WERI-Rb-1 (cell line): ENCODE measurements at regions not wholly inside any gene's neighbourhood (a gene's known extent, or its start where the extent isn't known, plus 50 kb on each side); places are given as distances from the start of the nearest gene placed in this dataset.

Experiments used
- DNase-seq: peaks from one replicate; pipeline ENCODE4 v3.0.0-alpha.2; 2020
- H3K27ac ChIP-seq: fragments of 250-450 bp; sonication (Bioruptor Pico); 2 replicates; pipeline ENCODE4 v1.5.1; 2020; ENCODE audit warnings: mild to moderate bottlenecking, moderate library complexity
- H3K27me3 ChIP-seq: fragments of 250-450 bp; sonication (Bioruptor Pico); 2 replicates; pipeline ENCODE4 v1.5.1; 2021; ENCODE audit warnings: mild to moderate bottlenecking, low read depth, moderate library complexity; ENCODE audit not compliant: insufficient read depth, severe bottlenecking
- H3K36me3 ChIP-seq: fragments of 250-450 bp; sonication (Bioruptor Pico); 2 replicates; pipeline ENCODE4 v1.5.1; 2020; ENCODE audit warnings: mild to moderate bottlenecking, moderate library complexity
- H3K4me3 ChIP-seq: 2 replicates; pipeline ENCODE4 v1.5.1; 2011; ENCODE audit warnings: low read depth, mild to moderate bottlenecking, control low read depth, low read length
- H3K9me3 ChIP-seq: fragments of 250-450 bp; sonication (Bioruptor Pico); 2 replicates; pipeline ENCODE4 v1.5.1; 2021; ENCODE audit warnings: mild to moderate bottlenecking, moderate library complexity; ENCODE audit not compliant: severe bottlenecking
- TF ChIP-seq, protein P1 (sequence below): IDR thresholded peaks from 2 replicates; pipeline ENCODE4 v1.5.1; 2011; ENCODE audit warnings: low read depth, mild to moderate bottlenecking, control low read depth, inconsistent platforms, low read length

- H3K9me3 ChIP-seq = no peaks in the 10 kb centered on the region
- no peaks in the 10 kb centered on the region for H3K36me3 ChIP-seq
- H3K27ac ChIP-seq = no peak overlapping the region
- TF ChIP-seq, protein P1, sequence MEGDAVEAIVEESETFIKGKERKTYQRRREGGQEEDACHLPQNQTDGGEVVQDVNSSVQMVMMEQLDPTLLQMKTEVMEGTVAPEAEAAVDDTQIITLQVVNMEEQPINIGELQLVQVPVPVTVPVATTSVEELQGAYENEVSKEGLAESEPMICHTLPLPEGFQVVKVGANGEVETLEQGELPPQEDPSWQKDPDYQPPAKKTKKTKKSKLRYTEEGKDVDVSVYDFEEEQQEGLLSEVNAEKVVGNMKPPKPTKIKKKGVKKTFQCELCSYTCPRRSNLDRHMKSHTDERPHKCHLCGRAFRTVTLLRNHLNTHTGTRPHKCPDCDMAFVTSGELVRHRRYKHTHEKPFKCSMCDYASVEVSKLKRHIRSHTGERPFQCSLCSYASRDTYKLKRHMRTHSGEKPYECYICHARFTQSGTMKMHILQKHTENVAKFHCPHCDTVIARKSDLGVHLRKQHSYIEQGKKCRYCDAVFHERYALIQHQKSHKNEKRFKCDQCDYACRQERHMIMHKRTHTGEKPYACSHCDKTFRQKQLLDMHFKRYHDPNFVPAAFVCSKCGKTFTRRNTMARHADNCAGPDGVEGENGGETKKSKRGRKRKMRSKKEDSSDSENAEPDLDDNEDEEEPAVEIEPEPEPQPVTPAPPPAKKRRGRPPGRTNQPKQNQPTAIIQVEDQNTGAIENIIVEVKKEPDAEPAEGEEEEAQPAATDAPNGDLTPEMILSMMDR = no peak
- DNase-seq = no peak
- H3K27me3 ChIP-seq = peaks cover 23% of the 10 kb centered on the region
- H3K4me3 ChIP-seq = no peak overlapping the region
Observed at GRCh38 chr21:22044431-22044830, 1046.2 kb downstream of the NCAM2 start.

- no peak overlapping the region for H3K4me3 ChIP-seq
- TF ChIP-seq, protein P1 = no peak
- H3K27me3 ChIP-seq = peaks cover 33% of the 10 kb centered on the region
- H3K36me3 ChIP-seq = no peaks in the 10 kb centered on the region
- DNase-seq = no peak
- H3K9me3 ChIP-seq = no peaks in the 10 kb centered on the region
- H3K27ac ChIP-seq = no peak overlapping the region
Observed at GRCh38 chr21:22046576-22046975, 1048.4 kb downstream of the NCAM2 start.

- Histone ChIP-seq H3K27me3 (peaks cover 10% of the 10 kb centered on the region), H3K27ac (no peak overlapping the region), H3K9me3 (no peaks in the 10 kb centered on the region), H3K36me3 (no peaks in the 10 kb centered on the region), H3K4me3 (no peak overlapping the region)
- TF ChIP-seq, protein P1 = no peak
- DNase-seq = no peak
Observed at GRCh38 chr21:22056904-22057303, 1058.7 kb downstream of the NCAM2 start.

DNA sequence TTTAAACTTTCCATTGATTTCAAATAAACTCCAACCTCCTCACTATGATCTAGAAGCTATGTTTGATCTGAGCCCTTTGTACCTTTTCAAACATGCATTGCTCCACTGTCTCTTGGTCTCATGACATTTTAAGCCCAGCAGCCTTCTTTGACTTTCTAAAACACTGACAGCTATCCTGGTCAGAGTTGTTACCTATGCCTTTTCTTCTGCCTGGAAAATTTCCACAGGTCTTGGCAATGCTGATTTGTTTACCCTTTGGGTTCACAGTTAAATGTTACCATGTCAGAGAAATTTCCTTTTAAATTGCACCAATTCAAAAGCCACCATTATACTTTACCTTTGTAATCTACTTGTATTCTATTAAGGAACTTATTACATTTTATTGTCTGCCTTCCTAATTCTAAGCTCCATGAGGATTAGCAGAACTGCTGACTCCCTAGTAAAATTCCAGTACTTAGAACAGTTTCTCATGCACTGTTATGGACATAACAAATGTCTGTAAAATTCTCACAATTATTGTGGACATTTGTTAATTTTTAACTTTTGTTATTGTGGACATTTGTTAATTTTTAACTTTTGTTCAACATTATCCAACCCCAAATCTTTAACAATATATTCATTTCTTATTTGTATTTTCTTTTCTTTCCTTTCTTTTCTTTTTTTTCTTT lies 1064.4 kb downstream of the NCAM2 start:
- no peaks in the 10 kb centered on the region for H3K27me3 ChIP-seq
- H3K9me3 ChIP-seq = no peaks in the 10 kb centered on the region
- no peak overlapping the region for H3K4me3 ChIP-seq
- no peak for DNase-seq
- H3K27ac ChIP-seq = no peak overlapping the region
- TF ChIP-seq, protein P1 = no peak
- H3K36me3 ChIP-seq = no peaks in the 10 kb centered on the region

- no peaks in the 10 kb centered on the region for H3K27me3 ChIP-seq
- H3K9me3 ChIP-seq = no peaks in the 10 kb centered on the region
- H3K36me3 ChIP-seq = no peaks in the 10 kb centered on the region
- H3K4me3 ChIP-seq = no peak overlapping the region
- DNase-seq = no peak
- H3K27ac ChIP-seq = no peak overlapping the region
- TF ChIP-seq, protein P1 = no peak
Observed at GRCh38 chr21:22063140-22063539, 1064.9 kb downstream of the NCAM2 start.

DNA sequence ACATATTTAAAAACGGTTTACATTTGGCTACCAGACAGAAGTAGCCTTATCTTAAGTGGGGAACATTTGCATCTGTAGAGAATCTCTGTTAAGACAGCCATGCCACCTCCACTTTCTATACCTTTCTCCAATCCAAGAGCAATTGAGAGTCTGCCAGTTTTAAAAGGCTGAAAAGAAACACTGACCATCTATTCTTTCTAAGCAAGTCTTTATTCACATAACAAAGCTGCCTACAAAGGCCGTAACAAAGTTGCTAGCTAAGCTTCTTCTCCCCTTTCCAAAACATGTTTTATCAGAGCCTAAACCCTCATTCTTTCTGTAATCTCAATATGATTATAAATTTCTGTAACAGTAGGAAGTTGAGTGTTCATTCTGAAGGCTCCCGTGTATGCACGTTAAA lies 1078.3 kb downstream of the NCAM2 start:
- Histone ChIP-seq H3K27me3 (peaks cover 39% of the 10 kb centered on the region), H3K4me3 (no peak overlapping the region), H3K36me3 (no peaks in the 10 kb centered on the region), H3K9me3 (no peaks in the 10 kb centered on the region), H3K27ac (no peak overlapping the region)
- TF ChIP-seq, protein P1 = no peak
- DNase-seq = no peak
